K562 (cell line): ENCODE measurements at regions not wholly inside any gene's neighbourhood (a gene's known extent, or its start where the extent isn't known, plus 50 kb on each side); places are given as distances from the start of the nearest gene placed in this dataset.
A peak's percentile ranks its signal among the peaks of the same experiment; 100 is the strongest.

ENCODE experiments used
- CREBBP ChIP-seq: IDR thresholded peaks from one replicate; pipeline ENCODE4 v1.6.1; 2012; ENCODE audit warnings: low read depth, mild to moderate bottlenecking, control low read depth, inconsistent platforms, low read length
- ELF2 ChIP-seq: fragments of 250-450 bp; sonication (Bioruptor Pico); IDR thresholded peaks from 2 replicates; pipeline ENCODE4 v1.5.0; 2021; ENCODE audit warnings: mild to moderate bottlenecking
- HOMEZ ChIP-seq: fragments of 250-450 bp; sonication (Bioruptor Pico); IDR thresholded peaks from 2 replicates; pipeline ENCODE4 v1.4.0; 2020; ENCODE audit warnings: mild to moderate bottlenecking, moderate library complexity
- HOXB6 ChIP-seq: fragments of 250-450 bp; sonication (Bioruptor Pico); IDR thresholded peaks from 2 replicates; pipeline ENCODE4 v1.5.1; 2022; ENCODE audit warnings: mild to moderate bottlenecking, borderline replicate concordance
- MNT ChIP-seq, 2 experiments: fragments of 450-650 bp; conservative IDR thresholded peaks; 2 replicates each; pipeline ENCODE4 v1.6.1; 2017; ENCODE audit warnings: mild to moderate bottlenecking in 2 of 2, moderate library complexity in 2 of 2
- ZNF609 ChIP-seq: sonication (generic); formaldehyde crosslinking; IDR thresholded peaks from 2 replicates; pipeline ENCODE4 v1.8.1; 2023; ENCODE audit warnings: missing genetic modification reagents, mild to moderate bottlenecking, borderline replicate concordance
- ZNF77 ChIP-seq: fragments of 250-450 bp; sonication (Bioruptor Pico); IDR thresholded peaks from 2 replicates; pipeline ENCODE4 v1.5.0; 2020
- TF ChIP-seq, protein P1 (sequence below): sonication (generic); formaldehyde crosslinking; IDR thresholded peaks from 2 replicates; pipeline ENCODE4 v1.8.0; 2022; ENCODE audit warnings: mild to moderate bottlenecking, missing genetic modification reagents, borderline replicate concordance
- TF ChIP-seq, protein P2 (sequence below): fragments of 450-650 bp; IDR thresholded peaks from 2 replicates; pipeline ENCODE4 v1.6.1; 2016; ENCODE audit warnings: antibody characterized with exemption

- TF ChIP-seq MNT (conservative IDR thresholded peaks at IDR 0.05) (peak in 1 of 2 experiments; percentile 28; a peak in 3 of 4 replicates), CREBBP (no peak), ZNF609 (CRISPR knock-in tag) (no peak), HOMEZ (no peak), HOXB6 (CRISPR knock-in tag) (no peak), ZNF77 (CRISPR knock-in tag) (no peak), ELF2 (CRISPR knock-in tag) (no peak)
- TF ChIP-seq, protein P1, sequence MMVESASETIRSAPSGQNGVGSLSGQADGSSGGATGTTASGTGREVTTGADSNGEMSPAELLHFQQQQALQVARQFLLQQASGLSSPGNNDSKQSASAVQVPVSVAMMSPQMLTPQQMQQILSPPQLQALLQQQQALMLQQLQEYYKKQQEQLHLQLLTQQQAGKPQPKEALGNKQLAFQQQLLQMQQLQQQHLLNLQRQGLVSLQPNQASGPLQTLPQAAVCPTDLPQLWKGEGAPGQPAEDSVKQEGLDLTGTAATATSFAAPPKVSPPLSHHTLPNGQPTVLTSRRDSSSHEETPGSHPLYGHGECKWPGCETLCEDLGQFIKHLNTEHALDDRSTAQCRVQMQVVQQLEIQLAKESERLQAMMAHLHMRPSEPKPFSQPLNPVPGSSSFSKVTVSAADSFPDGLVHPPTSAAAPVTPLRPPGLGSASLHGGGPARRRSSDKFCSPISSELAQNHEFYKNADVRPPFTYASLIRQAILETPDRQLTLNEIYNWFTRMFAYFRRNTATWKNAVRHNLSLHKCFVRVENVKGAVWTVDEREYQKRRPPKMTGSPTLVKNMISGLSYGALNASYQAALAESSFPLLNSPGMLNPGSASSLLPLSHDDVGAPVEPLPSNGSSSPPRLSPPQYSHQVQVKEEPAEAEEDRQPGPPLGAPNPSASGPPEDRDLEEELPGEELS (CRISPR knock-in tag), result no peak
- TF ChIP-seq, protein P2, sequence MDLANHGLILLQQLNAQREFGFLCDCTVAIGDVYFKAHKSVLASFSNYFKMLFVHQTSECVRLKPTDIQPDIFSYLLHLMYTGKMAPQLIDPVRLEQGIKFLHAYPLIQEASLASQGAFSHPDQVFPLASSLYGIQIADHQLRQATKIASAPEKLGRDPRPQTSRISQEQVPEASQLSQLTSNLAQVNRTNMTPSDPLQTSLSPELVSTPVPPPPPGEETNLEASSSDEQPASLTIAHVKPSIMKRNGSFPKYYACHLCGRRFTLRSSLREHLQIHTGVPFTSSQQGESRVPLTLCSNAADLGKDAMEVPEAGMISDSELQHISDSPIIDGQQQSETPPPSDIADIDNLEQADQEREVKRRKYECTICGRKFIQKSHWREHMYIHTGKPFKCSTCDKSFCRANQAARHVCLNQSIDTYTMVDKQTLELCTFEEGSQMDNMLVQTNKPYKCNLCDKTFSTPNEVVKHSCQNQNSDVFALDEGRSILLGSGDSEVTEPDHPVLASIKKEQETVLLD, result 0 out of 2 replicates have a peak, but pooled peaks have one; percentile 16
These were observed 618.8 kb upstream of the KLF4 start (continued) for GRCh38 chr9:108108280-108108851.
